SIG-M5 (cell line): ENCODE measurements at regions not wholly inside any gene's neighbourhood (a gene's known extent, or its start where the extent isn't known, plus 50 kb on each side); places are given as distances from the start of the nearest gene placed in this dataset.

Experiments
- DNase-seq: peaks from one replicate; lab custom pipeline; 2025; lab: John Stamatoyannopoulos, UW

- DNase-seq = no peak
These were observed 455.4 kb downstream of the EBF1 start for GRCh38 chr5:158644301-158644700.

DNA sequence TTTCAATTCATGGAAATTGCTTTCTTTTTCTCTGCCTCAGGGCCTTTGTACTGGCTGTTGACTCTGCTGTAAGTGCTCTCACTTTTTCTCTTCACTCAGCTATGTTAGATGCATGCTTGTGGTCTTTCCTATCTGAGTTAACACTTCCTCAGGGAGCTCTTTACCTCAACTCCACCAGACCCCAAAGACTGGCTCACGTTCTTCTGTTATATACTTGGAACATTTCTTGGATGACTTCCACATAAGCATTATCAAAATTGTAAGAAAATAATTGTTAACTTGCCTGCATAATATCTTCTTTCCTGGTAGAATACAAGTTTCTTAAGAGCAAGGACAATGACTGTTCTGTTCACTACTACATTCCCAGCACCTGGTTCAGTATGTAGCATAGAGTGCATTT is 455.9 kb downstream of the EBF1 start:
- no peak for DNase-seq

DNA sequence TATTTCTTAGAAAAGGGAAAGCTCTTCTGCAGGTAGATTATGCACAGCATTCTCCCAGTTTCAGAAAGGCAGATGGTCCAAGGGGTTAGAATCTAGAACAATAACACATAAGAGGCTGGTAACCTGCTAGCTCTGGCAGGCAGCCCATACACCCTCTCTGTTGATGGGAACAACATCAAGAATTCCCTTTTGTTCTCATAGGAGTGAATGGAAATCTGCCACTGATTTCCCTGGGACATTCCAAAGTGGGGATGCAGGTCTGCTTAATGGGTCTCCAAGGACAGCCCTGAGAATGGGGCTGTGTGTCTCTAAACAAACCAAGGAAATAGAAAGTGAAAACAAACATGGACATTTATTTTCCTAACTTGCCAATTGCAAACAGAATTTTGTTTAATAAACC is 456.8 kb downstream of the EBF1 start:
- DNase-seq = no peak

DNA sequence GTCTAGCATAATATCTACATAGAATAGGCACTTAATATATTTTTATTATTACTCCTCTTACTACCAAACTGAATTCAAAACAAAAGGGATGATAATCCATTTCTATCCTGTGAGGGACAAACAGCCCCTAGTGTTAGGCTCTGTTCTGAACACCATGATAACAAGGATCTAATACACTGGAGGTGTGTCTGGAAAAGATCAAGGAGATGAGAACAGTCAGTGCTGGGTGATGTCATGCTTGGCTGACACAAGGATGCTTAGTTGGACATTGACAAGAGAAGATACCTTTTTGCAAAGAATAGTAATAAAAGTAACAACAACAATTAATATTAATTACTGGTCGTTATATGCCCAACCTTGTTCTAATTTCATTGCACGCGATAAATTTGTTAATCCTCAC is 458.7 kb downstream of the EBF1 start:
- DNase-seq = no peak

GRCh38 chr5:158640593-158640980 is 459.1 kb downstream of the EBF1 start:
- DNase-seq = no peak

DNA sequence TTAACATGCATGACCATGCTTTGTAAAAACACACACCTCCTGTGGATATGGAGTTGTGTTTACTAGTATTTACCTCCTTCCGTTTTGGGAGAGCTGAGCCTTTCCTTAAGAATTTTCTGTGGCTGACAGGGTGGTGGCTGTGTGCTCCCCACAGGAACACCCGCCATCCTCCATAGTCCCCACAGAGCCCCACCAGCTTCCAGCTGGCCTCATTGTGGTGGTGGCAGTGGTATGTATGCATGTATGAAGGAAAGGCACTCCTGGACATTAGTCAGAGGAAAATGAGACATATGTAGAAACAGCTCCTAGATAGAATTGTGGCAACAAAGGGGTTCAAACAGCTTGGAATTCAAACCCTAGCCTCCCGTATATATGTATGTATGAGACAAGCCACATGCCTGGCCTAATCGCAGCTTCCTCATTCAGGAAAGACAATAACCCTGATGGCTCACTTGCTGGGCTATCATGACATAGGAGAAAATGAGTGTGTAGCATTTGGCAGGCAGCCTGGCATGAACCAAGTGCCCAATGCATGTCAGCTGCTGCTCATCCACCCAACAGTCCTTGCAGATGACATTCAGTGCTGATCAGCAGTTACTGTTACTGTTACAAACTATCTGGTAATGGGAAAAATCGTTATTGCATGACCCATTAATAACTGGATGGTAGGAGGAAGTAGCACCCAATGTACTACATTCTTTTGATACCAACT is 459.7 kb downstream of the EBF1 start:
- DNase-seq = no peak

DNA sequence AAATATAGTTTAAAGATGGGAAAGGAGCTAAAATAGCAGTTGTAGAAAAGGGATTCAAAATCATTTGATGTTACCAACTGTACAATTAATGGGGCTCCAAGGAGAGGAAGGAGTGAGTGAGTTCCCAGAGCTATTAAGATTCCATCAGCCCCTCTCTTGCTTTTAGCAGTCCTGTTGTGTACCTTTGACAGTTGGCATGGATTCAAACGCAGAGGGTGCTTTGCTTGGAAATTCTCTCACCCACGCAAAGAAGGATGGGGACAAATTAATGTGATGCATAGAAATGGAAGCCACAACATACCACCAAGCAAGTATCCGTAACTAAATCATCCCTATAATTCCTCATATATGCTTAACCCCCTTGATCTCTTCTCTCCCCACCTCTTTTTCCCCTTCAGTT is 461.3 kb downstream of the EBF1 start:
- no peak for DNase-seq

GRCh38 chr5:158637039-158637438 is 462.7 kb downstream of the EBF1 start:
- DNase-seq = no peak

- no peak for DNase-seq
These were observed 464.2 kb downstream of the EBF1 start for GRCh38 chr5:158635565-158635964.

DNA sequence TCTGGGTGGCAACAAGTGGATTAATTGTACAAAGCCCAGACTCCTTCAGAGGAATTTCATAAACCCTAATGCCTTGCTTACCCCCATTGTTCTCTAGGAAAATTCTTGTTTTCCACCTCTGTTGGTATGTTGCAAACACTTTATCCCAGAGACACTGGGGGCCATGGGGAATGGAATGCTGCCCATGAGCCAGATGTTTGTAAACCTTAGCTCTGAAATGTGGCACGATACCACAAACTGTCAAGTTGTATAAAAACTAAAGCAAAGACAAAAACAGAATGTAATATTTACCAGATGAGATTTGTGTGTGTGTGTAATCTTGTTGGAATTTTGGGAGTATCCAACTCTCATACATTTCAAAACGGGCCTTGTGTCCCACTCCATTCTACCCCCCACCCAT is 465.0 kb downstream of the EBF1 start:
- DNase-seq = no peak

DNA sequence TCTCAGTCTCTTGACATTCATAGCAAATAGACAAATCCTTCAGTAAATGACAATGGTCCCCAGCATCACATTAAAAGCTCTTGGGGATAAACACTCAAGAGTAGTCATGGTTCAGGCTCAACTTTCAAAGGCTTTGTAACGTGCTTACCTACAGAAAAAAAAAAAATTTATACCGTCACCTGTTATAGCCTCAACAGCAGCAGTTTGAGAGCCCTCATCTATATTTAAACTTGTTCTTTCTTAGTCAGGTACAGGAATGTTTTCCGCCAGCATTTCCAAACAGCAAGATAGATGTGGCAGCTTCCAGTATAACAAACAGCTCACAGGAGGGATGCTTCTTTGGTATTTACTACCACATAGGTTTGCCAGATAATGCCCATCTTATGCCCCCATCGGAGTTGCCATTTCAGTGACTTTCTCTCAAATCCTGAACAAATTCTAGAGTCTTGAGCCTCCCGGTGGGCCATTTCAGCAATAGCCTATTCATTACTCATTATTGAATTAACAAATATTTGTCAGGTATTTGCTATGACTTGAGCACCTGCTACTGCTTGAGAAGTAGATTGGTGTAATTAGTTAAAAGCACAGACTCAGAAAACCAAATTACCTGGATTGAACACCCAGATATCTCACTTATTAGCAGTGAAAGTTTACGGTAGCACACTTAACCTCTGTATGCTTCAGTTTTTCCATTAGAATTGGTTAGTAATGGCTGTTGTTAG is 470.0 kb downstream of the EBF1 start:
- DNase-seq = no peak

GRCh38 chr5:158626718-158627117 is 473.0 kb downstream of the EBF1 start:
- no peak for DNase-seq

DNA sequence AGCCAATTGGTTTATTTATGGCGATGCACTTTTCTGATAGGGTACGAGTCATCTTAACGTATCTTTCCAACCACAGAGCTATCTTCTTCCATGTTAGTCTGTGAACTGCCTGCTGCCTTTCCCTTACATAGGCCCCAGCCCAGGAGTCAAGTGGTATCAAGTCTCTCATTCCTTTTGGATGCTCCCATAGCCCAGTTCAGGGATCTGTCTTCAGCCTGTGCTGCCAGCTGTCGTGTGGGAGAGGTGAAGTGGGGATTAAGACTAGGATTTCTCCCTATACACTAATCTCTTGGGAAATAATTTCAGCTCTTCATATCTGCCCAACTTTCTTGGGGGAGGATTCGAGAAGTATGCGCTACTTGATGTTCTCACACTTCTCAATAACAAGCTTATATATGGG is 475.7 kb downstream of the EBF1 start:
- DNase-seq = no peak

- no peak for DNase-seq
These were observed 478.3 kb downstream of the EBF1 start for GRCh38 chr5:158621391-158621790.

GRCh38 chr5:158619083-158619788 is 480.5 kb downstream of the EBF1 start:
- no peak for DNase-seq

DNA sequence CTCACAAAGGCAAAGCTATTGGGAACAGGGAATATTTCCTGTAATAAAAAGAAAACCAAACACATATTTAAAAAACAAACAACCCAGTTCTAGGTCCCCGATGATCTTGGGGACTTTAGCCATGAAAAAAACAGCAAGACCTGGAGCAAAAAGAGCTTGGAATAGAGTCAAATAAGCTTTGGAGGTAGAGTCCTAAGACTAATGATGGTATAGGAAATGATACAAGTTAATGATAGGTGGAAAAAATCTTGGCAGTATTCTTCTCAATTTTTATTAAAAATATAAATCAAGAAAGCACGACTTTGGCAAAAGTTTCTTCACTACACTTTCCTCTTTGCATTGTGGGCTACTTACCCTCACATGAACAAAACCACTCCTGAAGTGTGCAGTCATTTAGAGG is 481.5 kb downstream of the EBF1 start:
- no peak for DNase-seq

GRCh38 chr5:158616707-158617106 is 483.0 kb downstream of the EBF1 start:
- no peak for DNase-seq

- no peak for DNase-seq
These were observed 484.8 kb downstream of the EBF1 start for GRCh38 chr5:158614951-158615350.

GRCh38 chr5:158611581-158611980 is 488.1 kb downstream of the EBF1 start:
- no peak for DNase-seq

DNA sequence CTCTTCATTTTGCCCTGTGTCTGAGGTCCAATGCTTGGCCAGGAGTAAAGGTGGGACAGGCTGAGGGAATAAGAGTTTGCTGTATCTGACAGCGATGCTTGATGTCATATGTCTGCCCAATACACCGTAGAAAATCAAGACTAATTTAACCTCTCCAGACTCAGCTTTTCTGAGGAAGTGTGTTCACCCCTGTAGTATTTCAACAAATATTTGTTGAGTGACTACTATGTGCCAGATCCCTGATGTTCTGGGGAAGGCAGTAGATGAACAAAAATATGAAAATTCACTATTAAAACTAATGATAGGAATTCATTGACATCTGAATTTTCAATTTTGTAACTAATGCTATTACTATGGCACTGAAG is 489.7 kb downstream of the EBF1 start:
- DNase-seq = no peak

GRCh38 chr5:158609333-158610050 is 490.2 kb downstream of the EBF1 start:
- DNase-seq = no peak

DNA sequence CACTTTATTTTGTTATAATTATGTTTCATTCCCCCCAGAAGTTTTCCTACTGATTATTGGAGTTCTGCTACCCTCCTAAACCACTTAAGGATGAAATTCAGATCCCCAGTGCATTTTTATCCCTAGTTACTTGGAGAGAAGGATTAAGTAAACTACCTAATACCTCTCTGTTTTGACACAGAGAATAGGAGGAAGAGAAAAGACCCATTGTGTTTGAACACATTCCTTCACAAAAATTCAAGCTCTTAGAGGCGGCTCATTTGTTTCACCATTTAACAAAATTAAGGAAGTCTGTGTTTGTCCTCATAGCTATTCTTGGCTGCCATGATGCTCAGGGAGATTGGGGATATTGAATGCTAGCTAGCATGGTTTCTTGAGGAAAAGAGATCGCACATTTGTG is 492.6 kb downstream of the EBF1 start:
- no peak for DNase-seq

- no peak for DNase-seq
These were observed 493.5 kb downstream of the EBF1 start for GRCh38 chr5:158606233-158606632.
